GM10248 (cell line): ENCODE measurements at regions not wholly inside any gene's neighbourhood (a gene's known extent, or its start where the extent isn't known, plus 50 kb on each side); places are given as distances from the start of the nearest gene placed in this dataset.

Source experiments
- CTCF ChIA-PET: fragments of 300-600 bp; sonication (Branson Sonifier 250); formaldehyde crosslinking; extraction: SDS; loops from one replicate; lab custom pipeline; 2021; ENCODE audit warnings: antibody characterized with exemption; lab: Yijun Ruan, JAX
- POLR2A ChIA-PET: fragments of 350-650 bp; sonication (Branson Sonifier 250); formaldehyde crosslinking; extraction: SDS; loops from one replicate; lab custom pipeline; 2020; ENCODE audit warnings: antibody characterized with exemption; lab: Yijun Ruan, JAX
- DNase-seq: peaks from one replicate; pipeline ENCODE4 v3.0.0; 2012; ENCODE audit errors: extremely low spot score
- TF ChIP-seq, protein P1 (sequence below): IDR thresholded peaks from 2 replicates; pipeline ENCODE4 v1.5.1; 2012; ENCODE audit warnings: mild to moderate bottlenecking, low read depth; ENCODE audit errors: extremely low read depth, missing control alignments, control extremely low read depth

DNA sequence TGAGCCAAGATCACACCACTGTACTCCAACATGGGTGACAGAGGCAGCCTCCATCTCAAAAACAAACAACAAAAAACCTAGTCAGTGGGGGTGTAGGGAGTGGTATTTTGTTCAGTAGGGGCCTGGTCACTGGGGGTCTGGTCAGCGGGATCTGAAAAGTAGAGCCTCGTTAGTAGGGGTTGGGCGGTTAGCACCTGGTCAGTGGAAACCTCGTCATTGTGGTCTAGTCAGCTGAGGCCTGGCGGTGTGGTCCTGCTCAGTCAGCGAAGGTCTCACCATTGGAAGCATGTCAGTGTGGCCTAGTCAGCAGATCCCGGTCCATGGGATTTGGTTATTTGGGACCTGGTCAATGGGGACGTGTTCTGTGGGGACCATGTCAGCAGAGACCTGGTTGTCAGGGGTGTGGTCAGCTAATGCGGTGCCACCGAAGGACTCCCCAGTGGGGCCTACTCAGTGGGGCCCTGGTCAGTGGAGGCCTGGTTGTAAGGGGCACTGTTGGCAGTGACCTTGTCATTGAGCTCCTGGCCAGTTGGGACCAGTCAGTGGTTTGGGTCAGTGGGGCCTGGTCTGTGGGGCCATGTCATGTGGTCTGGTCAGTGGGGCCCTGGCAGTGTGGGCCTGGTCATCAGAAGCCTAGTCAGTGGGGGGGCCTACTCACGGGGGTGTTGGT is 63.0 kb upstream of the TPM4 start:
- ChIA-PET CTCF (no interaction called here), POLR2A (no interaction called here)
- TF ChIP-seq, protein P1, sequence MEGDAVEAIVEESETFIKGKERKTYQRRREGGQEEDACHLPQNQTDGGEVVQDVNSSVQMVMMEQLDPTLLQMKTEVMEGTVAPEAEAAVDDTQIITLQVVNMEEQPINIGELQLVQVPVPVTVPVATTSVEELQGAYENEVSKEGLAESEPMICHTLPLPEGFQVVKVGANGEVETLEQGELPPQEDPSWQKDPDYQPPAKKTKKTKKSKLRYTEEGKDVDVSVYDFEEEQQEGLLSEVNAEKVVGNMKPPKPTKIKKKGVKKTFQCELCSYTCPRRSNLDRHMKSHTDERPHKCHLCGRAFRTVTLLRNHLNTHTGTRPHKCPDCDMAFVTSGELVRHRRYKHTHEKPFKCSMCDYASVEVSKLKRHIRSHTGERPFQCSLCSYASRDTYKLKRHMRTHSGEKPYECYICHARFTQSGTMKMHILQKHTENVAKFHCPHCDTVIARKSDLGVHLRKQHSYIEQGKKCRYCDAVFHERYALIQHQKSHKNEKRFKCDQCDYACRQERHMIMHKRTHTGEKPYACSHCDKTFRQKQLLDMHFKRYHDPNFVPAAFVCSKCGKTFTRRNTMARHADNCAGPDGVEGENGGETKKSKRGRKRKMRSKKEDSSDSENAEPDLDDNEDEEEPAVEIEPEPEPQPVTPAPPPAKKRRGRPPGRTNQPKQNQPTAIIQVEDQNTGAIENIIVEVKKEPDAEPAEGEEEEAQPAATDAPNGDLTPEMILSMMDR = no peak
- DNase-seq = no peak

DNA sequence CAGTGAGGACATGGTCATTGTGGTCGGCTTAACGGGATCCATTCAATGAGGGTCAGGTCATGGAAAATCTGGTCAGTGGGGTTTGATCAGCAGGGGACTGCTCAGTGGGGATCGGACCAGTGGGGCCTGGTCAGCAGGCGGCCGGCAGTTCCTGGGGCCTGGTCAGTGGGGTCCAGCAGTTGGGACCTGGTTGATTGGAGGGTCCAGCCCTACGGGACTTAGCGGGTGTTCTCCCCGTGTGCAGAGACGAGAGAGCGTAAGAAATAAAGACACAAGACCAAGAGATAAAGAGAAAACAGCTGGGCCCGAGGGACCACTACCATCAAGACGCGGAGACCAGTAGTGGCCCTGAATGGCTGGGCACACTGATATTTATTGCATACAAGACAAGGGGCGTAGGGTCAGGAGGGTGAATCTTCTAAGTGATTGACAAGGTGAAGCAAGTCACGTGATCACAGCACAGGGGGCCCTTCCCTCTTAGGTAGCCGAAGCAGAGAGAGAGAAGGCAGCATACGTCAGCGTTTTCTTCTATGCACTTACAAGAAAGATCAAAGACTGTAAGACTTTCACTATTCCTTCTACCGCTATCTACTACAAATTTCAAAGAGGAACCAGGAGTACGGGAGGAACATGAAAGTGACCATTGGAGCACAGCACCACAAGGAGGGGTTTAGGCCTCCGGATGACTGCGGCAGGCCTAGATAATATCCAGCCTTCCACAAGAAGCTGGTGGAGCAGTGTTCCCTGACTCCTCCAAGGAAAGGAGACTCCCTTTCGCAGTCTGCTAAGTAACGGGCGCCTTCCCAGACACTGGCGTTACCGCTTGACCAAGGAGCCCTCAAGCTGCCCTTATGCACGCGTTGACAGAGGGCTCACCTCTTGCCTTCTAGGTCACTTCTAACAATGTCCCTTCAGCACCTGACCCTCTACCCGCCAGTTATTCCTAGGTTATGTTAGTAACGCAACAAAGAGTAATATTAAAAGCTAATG is 62.1 kb upstream of the TPM4 start:
- ChIA-PET CTCF (no interaction called here), POLR2A (no interaction called here)
- TF ChIP-seq, protein P1 = no peak
- no peak for DNase-seq

DNA sequence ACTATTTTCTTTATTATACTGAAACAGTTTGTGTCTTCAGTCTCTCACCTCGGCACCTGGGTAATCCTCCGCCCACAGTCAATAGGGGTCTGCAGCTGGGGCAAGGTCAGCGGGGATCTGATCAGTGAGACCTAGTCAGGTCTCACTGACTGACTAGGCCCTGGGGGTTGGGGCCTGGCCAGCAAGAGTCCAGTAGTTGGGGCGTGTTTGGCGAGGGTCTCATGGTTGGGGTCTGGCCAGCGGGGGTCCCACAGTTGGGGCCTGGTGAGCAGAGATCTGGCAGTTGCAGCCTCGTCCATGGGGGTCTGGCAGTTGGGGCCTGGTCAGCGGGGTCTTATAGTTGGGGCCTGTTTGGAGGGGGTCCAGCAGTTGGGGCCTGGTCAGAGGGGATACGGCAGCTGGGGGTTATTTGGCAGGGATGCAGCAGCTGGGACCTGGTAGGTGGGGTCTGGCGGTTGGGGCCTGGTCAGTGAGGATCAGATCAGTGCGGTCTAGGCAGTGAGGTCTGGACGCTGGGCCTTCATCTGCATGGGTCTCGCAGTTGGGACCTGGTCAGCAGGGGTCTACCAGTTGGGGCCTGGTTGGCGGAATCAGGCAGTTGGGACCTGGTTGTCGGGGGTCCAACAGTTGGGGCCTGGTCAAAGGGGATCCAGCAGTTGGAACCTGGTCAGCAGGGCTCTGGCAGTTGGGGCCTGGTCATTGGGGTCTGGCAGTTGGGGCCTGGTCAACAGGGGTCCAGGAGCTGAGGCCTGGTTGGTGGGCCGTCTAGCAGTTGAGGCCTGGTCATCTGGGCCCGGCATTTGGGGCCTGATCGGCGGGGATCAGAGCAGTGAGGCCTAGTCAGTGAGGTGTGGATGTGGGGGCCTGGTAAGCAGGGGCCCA is 61.1 kb upstream of the TPM4 start:
- no peak for DNase-seq
- ChIA-PET POLR2A (no interaction called here), CTCF (no interaction called here)
- TF ChIP-seq, protein P1 = no peak

DNA sequence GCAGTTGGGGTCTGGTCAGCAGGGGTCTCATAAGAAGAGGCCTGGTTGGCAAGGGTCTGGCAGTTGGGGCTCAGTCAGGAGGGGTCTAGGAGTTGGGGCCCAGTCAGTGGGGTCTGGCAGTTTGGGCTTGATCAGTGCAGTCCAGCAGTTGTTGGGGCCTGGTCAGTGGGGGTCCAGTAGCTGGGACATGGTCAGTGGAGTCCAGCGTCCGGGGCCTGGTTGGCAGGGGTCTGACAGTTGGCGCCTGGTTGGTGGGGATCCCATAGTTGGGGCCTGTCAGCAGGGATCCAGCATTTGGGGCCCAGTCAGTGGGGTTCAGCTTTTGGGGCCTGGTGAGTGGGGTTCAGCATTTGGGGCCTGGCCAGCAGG is 60.5 kb upstream of the TPM4 start:
- TF ChIP-seq, protein P1 = no peak
- POLR2A ChIA-PET = no interaction called here
- CTCF ChIA-PET = no interaction called here
- no peak for DNase-seq

DNA sequence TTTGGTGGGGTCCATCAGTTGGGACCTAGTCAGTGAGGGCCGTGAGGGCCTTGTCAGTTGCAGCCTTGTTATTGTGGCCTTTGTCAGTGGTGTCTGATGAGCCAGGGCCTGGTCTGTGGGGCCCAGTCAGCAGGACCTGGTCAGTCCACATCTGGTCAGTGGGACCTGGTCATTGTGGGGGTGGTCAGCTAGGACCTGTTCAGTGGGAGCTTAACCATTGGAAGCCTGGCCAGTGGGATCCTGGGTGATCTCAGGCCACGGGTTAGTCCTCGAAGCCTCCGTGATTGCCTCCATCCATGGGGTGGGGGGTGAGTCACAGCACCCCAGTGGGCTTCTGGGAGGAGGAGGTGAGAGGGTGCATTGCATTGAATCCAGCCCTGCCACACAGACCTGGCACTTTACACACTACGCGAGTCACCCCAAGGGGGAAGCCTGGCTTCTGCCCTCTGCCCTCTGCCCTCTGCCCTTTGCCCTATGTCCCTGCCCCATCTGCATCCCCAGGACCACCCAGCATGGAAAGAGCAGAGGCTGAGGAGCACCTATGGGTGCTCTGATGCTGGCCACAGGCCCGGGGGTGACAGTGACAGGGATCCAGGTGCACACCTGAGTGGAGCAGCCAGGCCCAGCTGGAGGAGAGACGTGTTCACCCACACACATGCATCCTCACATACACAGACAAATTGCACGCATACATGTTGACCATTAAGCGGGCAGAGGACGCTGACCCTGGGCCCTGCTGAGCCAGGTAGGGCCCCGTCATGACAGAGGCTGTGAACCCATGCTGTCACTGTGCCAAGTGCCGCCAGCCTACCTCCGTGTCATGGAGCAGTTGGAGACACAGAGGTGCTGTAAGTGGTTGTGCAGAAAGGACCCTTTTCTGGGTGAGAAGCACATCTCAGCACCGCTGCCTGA is 59.8 kb upstream of the TPM4 start:
- POLR2A ChIA-PET = no interaction called here

More for the DNA sequence above, 59.8 kb upstream of the TPM4 start:
- CTCF ChIA-PET = no interaction called here
- no peak for DNase-seq
- TF ChIP-seq, protein P1 = no peak
